ENCODE measurements at regions not wholly inside any gene's neighbourhood (a gene's known extent, or its start where the extent isn't known, plus 50 kb on each side); places are given as distances from the start of the nearest gene placed in this dataset.

GRCh38 chr17:17417718-17418181, 59.0 kb upstream of the MED9 start:
- peak; percentile 88 for DNase-seq

GRCh38 chr17:17419166-17419565, 57.6 kb upstream of the MED9 start:
- DNase-seq: no peak

GRCh38 chr17:17419631-17420030, 57.2 kb upstream of the MED9 start:
- DNase-seq: no peak

GRCh38 chr17:17420082-17420481, 56.7 kb upstream of the MED9 start:
- DNase-seq: no peak

- no peak for DNase-seq
These were observed 56.1 kb upstream of the MED9 start for GRCh38 chr17:17420561-17421269.

- no peak for DNase-seq
These were observed 55.2 kb upstream of the MED9 start for GRCh38 chr17:17421346-17422216.

GRCh38 chr17:17422217-17422610, 54.6 kb upstream of the MED9 start:
- DNase-seq: no peak

- DNase-seq: no peak
These were observed 54.2 kb upstream of the MED9 start for GRCh38 chr17:17422641-17423040.

GRCh38 chr17:17423656-17424055, 53.1 kb upstream of the MED9 start:
- no peak for DNase-seq

GRCh38 chr17:17424552-17424951, 52.2 kb upstream of the MED9 start:
- peak; percentile 18 for DNase-seq

GRCh38 chr17:17425005-17425404, 51.8 kb upstream of the MED9 start:
- DNase-seq: no peak

GRCh38 chr17:17425591-17425990, 51.2 kb upstream of the MED9 start:
- DNase-seq: no peak

GRCh38 chr17:17426184-17426583, 50.6 kb upstream of the MED9 start:
- no peak for DNase-seq
